ENCODE measurements at regions not wholly inside any gene's neighbourhood (a gene's known extent, or its start where the extent isn't known, plus 50 kb on each side); places are given as distances from the start of the nearest gene placed in this dataset.

- no peak for TF ChIP-seq ZNF462 (CRISPR knock-in tag; IDR thresholded peaks at IDR 0.05)
- no peak for TF ChIP-seq NANOG (IDR thresholded peaks at IDR 0.05; ENCODE audit: borderline replicate concordance)
- no peak for TF ChIP-seq ZNF114 (CRISPR knock-in tag; IDR thresholded peaks at IDR 0.05)
These were observed 1180.6 kb upstream of the AUTS2 start (continued) for GRCh38 chr7:68417659-68418058.

- Histone ChIP-seq H3K27ac (ENCODE audit: low read depth) (no peak overlapping the region), H3K4me1 (ENCODE audit: insufficient read depth) (no peaks in the 10 kb centered on the region; the same call in 1 of the 2 replicates), H3K27me3 (ENCODE audit: insufficient read depth) (no peaks in the 10 kb centered on the region), H2AFZ (no peak overlapping the region), H4K20me1 (replicated peaks; ENCODE audit: insufficient read depth) (no peaks in the 10 kb centered on the region), H3K36me3 (ENCODE audit: insufficient read depth) (no peaks in the 10 kb centered on the region), H3F3A (replicated peaks; ENCODE audit: low read depth) (no peaks in the 10 kb centered on the region), H3K4me2 (no peak overlapping the region), H3K9me2 (ENCODE audit: insufficient read depth) (no peaks in the 10 kb centered on the region), H3K4me3 (no peak overlapping the region), H3K79me2 (replicated peaks; ENCODE audit: insufficient read depth) (no peaks in the 10 kb centered on the region)
- Mint-ChIP-seq H3K4me3 (no peak overlapping the region), H3K9me3 (peaks cover 98% of the 10 kb centered on the region), H3K36me3 (ENCODE audit: low read depth) (peaks cover 50% of the 10 kb centered on the region), H3K27ac (no peak overlapping the region), H3K4me1 (no peaks in the 10 kb centered on the region), H3K27me3 (ENCODE audit: insufficient read depth, low read depth, poor library complexity) (peaks cover 2% of the 10 kb centered on the region)
- DNase-seq (ENCODE audit: low spot score), result no peak
- no peak for ATAC-seq
- TF ChIP-seq JUNB (IDR thresholded peaks at IDR 0.05; ENCODE audit: unreplicated experiment) (no peak), CTCF (conservative IDR thresholded peaks at IDR 0.05; ENCODE audit: low read depth in 2 of 2) (no peak), ZNF114 (CRISPR knock-in tag; IDR thresholded peaks at IDR 0.05) (no peak), ETS1 (IDR thresholded peaks at IDR 0.05) (no peak), POLR2AphosphoS5 (IDR thresholded peaks at IDR 0.05; ENCODE audit: low read depth) (no peak), NANOG (IDR thresholded peaks at IDR 0.05; ENCODE audit: borderline replicate concordance) (no peak)
These were observed 1177.7 kb upstream of the AUTS2 start for GRCh38 chr7:68420342-68421192.
